ENCODE measurements at regions not wholly inside any gene's neighbourhood (a gene's known extent, or its start where the extent isn't known, plus 50 kb on each side); places are given as distances from the start of the nearest gene placed in this dataset.
"Not testable (repeated sequence)": the region's sequence is repeated elsewhere in the genome, so short reads cannot be mapped to it uniquely, and the experiment has no call there.

GRCh38 chr18:46229641-46230040 lies 125.5 kb downstream of the HAUS1 start:
- DNase-seq (ENCODE audit: low spot score) = not testable (repeated sequence)

- no peak for DNase-seq (ENCODE audit: low spot score)
These were observed 132.0 kb downstream of the HAUS1 start for GRCh38 chr18:46236156-46236555.

- no peak for DNase-seq (ENCODE audit: low spot score)
These were observed 133.7 kb downstream of the HAUS1 start for GRCh38 chr18:46237891-46238290.

- DNase-seq (ENCODE audit: low spot score) = peak; percentile 13
These were observed 135.4 kb downstream of the HAUS1 start for GRCh38 chr18:46239549-46239948.

GRCh38 chr18:46239998-46240397 lies 135.8 kb downstream of the HAUS1 start:
- no peak for DNase-seq (ENCODE audit: low spot score)

- DNase-seq (ENCODE audit: low spot score) = not testable (repeated sequence)
These were observed 137.2 kb downstream of the HAUS1 start for GRCh38 chr18:46241393-46241792.

GRCh38 chr18:46242183-46242582 lies 138.0 kb downstream of the HAUS1 start:
- DNase-seq (ENCODE audit: low spot score) = no peak

- no peak for DNase-seq (ENCODE audit: low spot score)
These were observed 138.9 kb downstream of the HAUS1 start for GRCh38 chr18:46243095-46243494.

GRCh38 chr18:46243673-46244072 lies 139.5 kb downstream of the HAUS1 start:
- DNase-seq (ENCODE audit: low spot score) = no peak

GRCh38 chr18:46246101-46246500 lies 141.9 kb downstream of the HAUS1 start:
- DNase-seq (ENCODE audit: low spot score) = no peak

GRCh38 chr18:46247942-46248341 lies 143.8 kb downstream of the HAUS1 start:
- DNase-seq (ENCODE audit: low spot score) = no peak

- peak; percentile 11 for DNase-seq (ENCODE audit: low spot score)
These were observed 146.1 kb downstream of the HAUS1 start for GRCh38 chr18:46250084-46250811.

GRCh38 chr18:46250812-46251173 lies 146.6 kb downstream of the HAUS1 start:
- DNase-seq (ENCODE audit: low spot score) = no peak

- DNase-seq (ENCODE audit: low spot score) = no peak
These were observed 148.6 kb downstream of the HAUS1 start for GRCh38 chr18:46252759-46253158.

GRCh38 chr18:46253498-46253897 lies 149.3 kb downstream of the HAUS1 start:
- peak; percentile 21 for DNase-seq (ENCODE audit: low spot score)

GRCh38 chr18:46256078-46256477 lies 151.9 kb downstream of the HAUS1 start:
- DNase-seq (ENCODE audit: low spot score) = no peak

GRCh38 chr18:46257366-46257765 lies 153.2 kb downstream of the HAUS1 start:
- DNase-seq (ENCODE audit: low spot score) = no peak

- peak; percentile 47 for DNase-seq (ENCODE audit: low spot score)
These were observed 156.1 kb downstream of the HAUS1 start for GRCh38 chr18:46260016-46260878.

GRCh38 chr18:46260879-46261143 lies 156.6 kb downstream of the HAUS1 start:
- DNase-seq (ENCODE audit: low spot score) = no peak

- no peak for DNase-seq (ENCODE audit: low spot score)
These were observed 157.6 kb downstream of the HAUS1 start for GRCh38 chr18:46261799-46262198.

GRCh38 chr18:46262856-46263255 lies 158.7 kb downstream of the HAUS1 start:
- DNase-seq (ENCODE audit: low spot score) = no peak

GRCh38 chr18:46264255-46264654 lies 160.1 kb downstream of the HAUS1 start:
- no peak for DNase-seq (ENCODE audit: low spot score)

Measured in AG20443 (cell line).